Brain microvascular endothelial cell (primary cell): ENCODE measurements at regions not wholly inside any gene's neighbourhood (a gene's known extent, or its start where the extent isn't known, plus 50 kb on each side); places are given as distances from the start of the nearest gene placed in this dataset.

ENCODE experiments used
- DNase-seq: peaks from one replicate; pipeline ENCODE4 v3.0.0-alpha.2; 2020
- H3K27ac ChIP-seq: fragments of 250-450 bp; sonication (Bioruptor Pico); 2 replicates; pipeline ENCODE4 v1.5.1; 2020; ENCODE audit warnings: mild to moderate bottlenecking, moderate library complexity
- H3K27me3 ChIP-seq: fragments of 250-450 bp; sonication (Bioruptor Pico); replicated peaks from 2 replicates; pipeline ENCODE4 v1.5.1; 2020; ENCODE audit warnings: mild to moderate bottlenecking
- H3K36me3 ChIP-seq: fragments of 250-450 bp; sonication (Bioruptor Pico); replicated peaks from 2 replicates; pipeline ENCODE4 v1.5.1; 2020; ENCODE audit warnings: mild to moderate bottlenecking
- H3K4me3 ChIP-seq: 2 replicates; pipeline ENCODE4 v1.5.1; 2011; ENCODE audit warnings: low read depth, mild to moderate bottlenecking, control low read depth, low read length, moderate library complexity
- CTCF ChIP-seq: IDR thresholded peaks from 2 replicates; pipeline ENCODE4 v1.5.1; 2011; ENCODE audit warnings: low read depth, mild to moderate bottlenecking, moderate library complexity, low read length, control low read depth, inconsistent platforms; ENCODE audit errors: missing control alignments
- in situ Hi-C: cut with HindIII; loops from 2 replicates; pipeline ENCODE4 v1.10.0; 2017; ENCODE audit warnings: low sequenced_read_pairs, low pct_ligation_motif_present

GRCh38 chr3:162367429-162368260 is 871.0 kb downstream of the OTOL1 start:
- in situ Hi-C loops = no loop called here
- Histone ChIP-seq H3K4me3 (no peak overlapping the region), H3K27me3 (no peaks in the 10 kb centered on the region), H3K27ac (no peak overlapping the region), H3K36me3 (no peaks in the 10 kb centered on the region)
- no peak for TF ChIP-seq CTCF
- no peak for DNase-seq

DNA sequence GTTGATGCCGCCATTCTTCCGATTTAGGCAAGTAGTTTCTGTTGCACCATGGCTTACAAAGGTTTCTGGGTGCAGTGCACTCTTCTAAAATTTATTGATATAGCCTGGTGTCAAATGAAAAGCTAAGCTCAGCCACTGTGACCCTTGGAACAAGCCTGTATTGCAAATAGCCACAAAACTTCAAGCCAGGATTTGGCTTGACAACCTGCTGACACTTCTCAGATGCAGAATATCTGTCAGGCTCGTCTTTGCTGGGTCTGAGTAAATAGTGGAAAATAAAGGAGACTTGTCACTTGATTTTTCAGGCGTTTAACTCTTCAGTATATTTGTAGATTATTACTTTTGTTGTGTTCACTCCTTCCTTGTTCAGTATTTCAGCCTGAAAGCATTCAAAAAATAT is 871.8 kb downstream of the OTOL1 start:
- Histone ChIP-seq H3K36me3 (no peaks in the 10 kb centered on the region), H3K27me3 (no peaks in the 10 kb centered on the region), H3K27ac (no peak overlapping the region), H3K4me3 (no peak overlapping the region)
- in situ Hi-C loops = no loop called here
- no peak for DNase-seq
- TF ChIP-seq CTCF = no peak

DNA sequence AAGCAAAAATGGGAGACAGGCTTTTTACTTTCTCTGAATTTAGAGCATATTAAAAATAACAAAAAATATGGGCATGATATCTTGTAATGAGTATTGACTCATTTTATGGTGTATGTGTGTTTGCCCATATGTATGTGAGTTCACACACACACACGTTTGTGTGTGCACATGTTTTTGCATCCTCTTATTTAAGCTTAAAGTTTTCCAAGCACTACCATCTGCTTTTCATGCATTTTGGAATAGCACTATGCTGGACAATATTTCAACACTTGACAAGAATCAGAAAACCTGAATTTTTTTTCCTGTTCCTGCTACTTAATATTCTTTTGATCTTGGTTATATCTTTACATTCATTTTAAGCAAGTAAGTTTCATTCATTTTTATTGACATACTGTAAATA is 872.7 kb downstream of the OTOL1 start:
- Histone ChIP-seq H3K36me3 (no peaks in the 10 kb centered on the region), H3K4me3 (no peak overlapping the region), H3K27ac (no peak overlapping the region), H3K27me3 (no peaks in the 10 kb centered on the region)
- no peak for TF ChIP-seq CTCF
- no peak for DNase-seq
- in situ Hi-C loops = no loop called here

GRCh38 chr3:162370141-162370540 is 873.5 kb downstream of the OTOL1 start:
- in situ Hi-C loops = no loop called here
- TF ChIP-seq CTCF = no peak
- Histone ChIP-seq H3K4me3 (no peak overlapping the region), H3K27me3 (no peaks in the 10 kb centered on the region), H3K27ac (no peak overlapping the region), H3K36me3 (no peaks in the 10 kb centered on the region)
- no peak for DNase-seq

DNA sequence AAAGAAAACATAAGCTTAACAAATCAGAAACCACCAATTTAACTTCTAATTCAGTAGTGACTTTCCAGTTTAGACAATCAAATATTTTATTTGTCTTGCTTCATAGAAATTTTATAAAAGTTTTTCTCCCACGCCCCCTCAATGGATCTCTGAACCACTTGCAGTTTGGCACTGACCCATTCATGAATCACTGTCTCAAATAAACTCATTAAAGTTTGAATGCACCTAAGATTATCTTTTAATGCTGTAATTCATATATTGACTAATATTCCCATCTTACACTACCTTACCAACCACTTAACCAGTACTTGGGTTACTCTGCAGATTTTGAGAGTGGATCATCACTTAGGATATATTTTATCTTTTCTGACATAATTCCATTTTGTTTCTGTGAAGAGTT is 880.2 kb downstream of the OTOL1 start:
- Histone ChIP-seq H3K27me3 (no peaks in the 10 kb centered on the region), H3K27ac (no peak overlapping the region), H3K4me3 (no peak overlapping the region), H3K36me3 (no peaks in the 10 kb centered on the region)
- no peak for TF ChIP-seq CTCF
- in situ Hi-C loops = no loop called here
- DNase-seq = no peak

DNA sequence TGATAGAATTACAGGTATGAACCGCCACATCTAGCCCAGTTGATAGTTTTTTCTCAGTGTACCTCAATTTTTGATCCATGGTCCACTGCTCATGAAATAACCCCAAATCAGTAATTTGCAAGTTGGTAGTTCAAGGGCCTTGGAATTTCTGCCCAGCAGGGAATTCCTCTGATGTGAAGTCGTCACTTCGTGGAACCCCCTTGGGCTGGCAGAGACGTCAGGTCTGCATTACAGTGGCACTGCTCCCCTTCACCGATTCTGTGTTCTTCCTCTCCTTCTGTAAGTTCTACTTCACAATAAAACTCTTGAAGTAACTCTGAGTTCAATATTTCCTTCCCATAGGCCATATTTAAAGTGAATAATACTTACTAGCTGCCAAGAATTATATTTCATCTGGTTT is 881.0 kb downstream of the OTOL1 start:
- no peaks in the 10 kb centered on the region for H3K27me3 ChIP-seq
- DNase-seq = no peak
- no peak overlapping the region for H3K27ac ChIP-seq
- in situ Hi-C loops = no loop called here
- no peak overlapping the region for H3K4me3 ChIP-seq
- no peaks in the 10 kb centered on the region for H3K36me3 ChIP-seq
- no peak for TF ChIP-seq CTCF
